ENCODE measurements at regions not wholly inside any gene's neighbourhood (a gene's known extent, or its start where the extent isn't known, plus 50 kb on each side); places are given as distances from the start of the nearest gene placed in this dataset.
"Not testable (repeated sequence)": the region's sequence is repeated elsewhere in the genome, so short reads cannot be mapped to it uniquely, and the experiment has no call there.

DNA sequence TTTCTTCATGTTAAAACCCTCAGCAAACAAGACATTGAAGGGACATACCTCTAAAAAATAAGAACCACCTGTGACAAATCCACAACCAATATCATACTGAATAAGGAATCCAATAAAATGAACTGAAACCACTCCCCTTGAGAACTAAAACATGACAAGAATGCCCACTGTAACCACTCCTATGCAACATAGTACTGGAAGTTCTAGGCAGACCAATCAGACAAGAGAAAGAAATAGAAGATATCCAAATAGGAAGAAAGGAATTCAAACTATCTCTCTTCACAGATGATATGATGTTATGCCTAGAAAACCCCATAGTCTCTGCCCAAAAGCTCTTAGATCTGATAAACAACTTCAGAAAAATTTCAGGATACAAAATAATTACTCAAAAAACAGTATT lies 887.7 kb upstream of the CDH18 start:
- intact Hi-C loops (cut with DNase I); DNase-seq; H3K27ac ChIP-seq; ATAC-seq; H3K27me3 ChIP-seq; H3K9me3 ChIP-seq; H3K4me3 ChIP-seq; H3K36me3 ChIP-seq (replicated peaks in 1 of 2; ENCODE audit: insufficient read depth in 1 of 2, low read depth in 2 of 2); H3K4me1 ChIP-seq: not testable (repeated sequence)

DNA sequence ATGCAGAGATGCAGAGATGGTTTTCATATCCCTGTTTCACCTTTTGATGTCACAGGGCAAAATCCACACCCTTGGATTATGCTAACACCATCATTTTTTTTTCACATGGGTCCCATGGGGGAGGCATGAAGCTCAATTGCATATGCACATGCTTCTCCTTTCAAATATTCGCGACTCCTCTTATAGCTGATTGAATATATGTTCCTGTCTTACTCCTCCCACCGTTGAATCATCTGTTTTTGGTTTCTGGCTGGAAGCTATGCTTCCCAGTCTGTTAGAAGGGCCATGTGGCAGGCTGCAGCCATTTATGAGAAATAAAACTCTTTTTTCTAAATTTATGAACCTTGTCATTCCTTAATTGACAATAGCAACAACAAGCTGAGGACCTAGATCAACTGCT lies 877.9 kb upstream of the CDH18 start:
- DNase-seq; intact Hi-C loops (cut with DNase I); H3K27ac ChIP-seq; H3K36me3 ChIP-seq (replicated peaks in 1 of 2; ENCODE audit: insufficient read depth in 1 of 2, low read depth in 2 of 2); H3K4me3 ChIP-seq; ATAC-seq; H3K4me1 ChIP-seq; H3K9me3 ChIP-seq; H3K27me3 ChIP-seq: not testable (repeated sequence)
- WGBS, 2 donors: 65 to 76% methylated on average over 3 of the region's 3 CpGs

DNA sequence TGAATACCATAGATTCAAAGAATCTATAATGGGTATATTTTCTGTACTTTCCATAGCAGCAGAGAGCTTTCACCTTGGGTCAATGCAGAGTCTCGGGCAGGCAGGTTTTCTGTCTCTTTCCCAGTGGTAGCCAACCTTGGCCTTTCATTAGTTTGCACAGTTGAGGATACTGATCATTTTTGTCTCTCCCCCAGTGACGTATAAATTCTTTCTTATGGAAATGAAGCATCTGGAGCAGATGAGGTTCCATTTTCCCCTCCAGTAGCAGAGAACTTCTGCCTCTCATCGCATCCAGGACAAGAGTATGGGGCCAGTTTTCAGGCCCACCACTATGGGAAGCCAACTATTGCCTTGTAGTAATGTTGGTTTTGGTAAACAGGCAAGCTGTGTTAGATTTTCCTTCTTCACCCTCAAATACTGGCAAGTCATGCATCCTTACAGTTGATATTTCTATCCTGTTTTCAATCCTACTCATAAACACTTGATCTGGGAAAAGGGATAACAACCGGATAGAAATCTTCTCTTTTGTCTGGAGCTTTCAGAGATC lies 845.2 kb upstream of the CDH18 start:
- DNase-seq (no peak), ATAC-seq (no peak)
- Histone ChIP-seq H3K4me1 (no peaks in the 10 kb centered on the region), H3K36me3 (replicated peaks in 1 of 2; ENCODE audit: insufficient read depth in 1 of 2, low read depth in 2 of 2) (no peaks in the 10 kb centered on the region), H3K9me3 (no peaks in the 10 kb centered on the region), H3K27me3 (no peaks in the 10 kb centered on the region), H3K27ac (no peak overlapping the region), H3K4me3 (no peak overlapping the region)
- no peak for TF ChIP-seq POLR2A (IDR thresholded peaks at IDR 0.05)
- TF ChIP-seq, protein P1, sequence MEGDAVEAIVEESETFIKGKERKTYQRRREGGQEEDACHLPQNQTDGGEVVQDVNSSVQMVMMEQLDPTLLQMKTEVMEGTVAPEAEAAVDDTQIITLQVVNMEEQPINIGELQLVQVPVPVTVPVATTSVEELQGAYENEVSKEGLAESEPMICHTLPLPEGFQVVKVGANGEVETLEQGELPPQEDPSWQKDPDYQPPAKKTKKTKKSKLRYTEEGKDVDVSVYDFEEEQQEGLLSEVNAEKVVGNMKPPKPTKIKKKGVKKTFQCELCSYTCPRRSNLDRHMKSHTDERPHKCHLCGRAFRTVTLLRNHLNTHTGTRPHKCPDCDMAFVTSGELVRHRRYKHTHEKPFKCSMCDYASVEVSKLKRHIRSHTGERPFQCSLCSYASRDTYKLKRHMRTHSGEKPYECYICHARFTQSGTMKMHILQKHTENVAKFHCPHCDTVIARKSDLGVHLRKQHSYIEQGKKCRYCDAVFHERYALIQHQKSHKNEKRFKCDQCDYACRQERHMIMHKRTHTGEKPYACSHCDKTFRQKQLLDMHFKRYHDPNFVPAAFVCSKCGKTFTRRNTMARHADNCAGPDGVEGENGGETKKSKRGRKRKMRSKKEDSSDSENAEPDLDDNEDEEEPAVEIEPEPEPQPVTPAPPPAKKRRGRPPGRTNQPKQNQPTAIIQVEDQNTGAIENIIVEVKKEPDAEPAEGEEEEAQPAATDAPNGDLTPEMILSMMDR (IDR thresholded peaks at IDR 0.05): no peak
- WGBS, 2 donors: 69 to 76% methylated on average over 4 of the region's 4 CpGs
- intact Hi-C loops (cut with DNase I): no loop called here

DNA sequence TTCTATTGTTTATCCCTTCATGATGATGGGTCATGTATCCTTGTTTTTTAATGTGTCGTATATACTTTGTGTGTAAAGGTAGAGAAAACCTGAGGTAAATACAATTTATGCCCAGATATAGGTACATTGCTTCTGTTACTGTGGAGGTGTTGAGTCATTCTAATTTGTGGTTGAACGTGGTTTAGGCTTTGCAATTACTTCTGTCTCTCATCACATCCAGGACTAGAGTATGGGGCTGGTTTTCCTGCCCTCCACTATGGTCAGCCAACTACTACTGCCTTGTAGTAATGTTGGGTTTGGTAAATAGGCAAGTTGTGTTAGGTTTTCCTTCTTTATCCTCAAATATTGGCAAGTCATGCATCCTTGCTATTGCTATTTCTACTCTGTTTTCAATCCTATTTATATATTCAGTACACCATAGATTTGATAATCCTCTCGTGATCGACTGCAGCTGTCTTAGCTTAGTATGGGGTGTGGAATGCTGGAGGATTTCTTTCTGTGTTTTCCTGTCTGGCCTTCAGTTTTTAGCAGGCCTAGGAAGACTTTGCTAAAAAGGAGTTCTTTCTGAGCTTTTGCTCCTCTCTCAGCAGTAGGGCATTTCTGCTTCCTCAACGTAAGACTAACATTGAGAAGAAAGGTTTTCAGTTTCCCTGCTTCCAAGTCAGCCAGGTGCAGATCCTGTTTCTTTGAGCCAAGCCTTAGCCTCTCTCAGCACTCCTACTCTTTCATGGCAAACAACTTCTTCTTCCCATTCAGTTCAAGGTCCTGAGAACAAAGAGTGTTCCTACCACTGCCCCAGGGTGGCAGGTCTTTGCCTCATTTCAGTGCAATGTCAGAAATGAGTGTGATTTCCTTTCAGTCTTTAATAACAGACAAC lies 844.4 kb upstream of the CDH18 start:
- Histone ChIP-seq H3K27me3 (no peaks in the 10 kb centered on the region), H3K4me3 (no peak overlapping the region), H3K4me1 (no peaks in the 10 kb centered on the region), H3K9me3 (no peaks in the 10 kb centered on the region), H3K36me3 (replicated peaks in 1 of 2; ENCODE audit: insufficient read depth in 1 of 2, low read depth in 2 of 2) (no peaks in the 10 kb centered on the region), H3K27ac (no peak overlapping the region)
- TF ChIP-seq, protein P1 (IDR thresholded peaks at IDR 0.05): no peak
- TF ChIP-seq POLR2A (IDR thresholded peaks at IDR 0.05): no peak
- intact Hi-C loops (cut with DNase I): no loop called here
- no peak for DNase-seq
- 68 to 74% methylated on average over 5 of the region's 5 CpGs for WGBS, 2 donors
- ATAC-seq: no peak

DNA sequence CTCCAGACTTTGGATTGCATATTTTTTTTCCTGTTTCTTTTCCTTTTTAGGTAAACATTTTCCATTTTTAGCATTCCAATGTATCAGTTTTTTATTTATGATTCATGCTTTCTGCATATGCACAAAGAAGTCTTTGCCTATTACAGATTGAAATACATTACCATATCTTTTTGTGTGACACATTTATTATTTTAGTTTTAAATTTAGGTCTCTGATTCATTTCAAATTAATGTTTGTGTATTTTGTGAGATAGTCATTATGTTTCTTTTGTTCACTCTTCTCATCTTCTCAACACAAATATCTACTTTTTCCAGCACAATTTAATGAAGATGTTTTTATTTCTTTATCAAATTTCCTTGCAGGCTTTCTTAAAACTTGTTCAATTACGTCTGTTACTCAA lies 838.0 kb upstream of the CDH18 start:
- H3K4me1 ChIP-seq; H3K9me3 ChIP-seq; H3K4me3 ChIP-seq; H3K36me3 ChIP-seq (replicated peaks in 1 of 2; ENCODE audit: insufficient read depth in 1 of 2, low read depth in 2 of 2); DNase-seq; H3K27ac ChIP-seq; intact Hi-C loops (cut with DNase I); ATAC-seq; H3K27me3 ChIP-seq: not testable (repeated sequence)
- 5 to 23% methylated on average over 1 of the region's 1 CpG for WGBS, 2 donors

DNA sequence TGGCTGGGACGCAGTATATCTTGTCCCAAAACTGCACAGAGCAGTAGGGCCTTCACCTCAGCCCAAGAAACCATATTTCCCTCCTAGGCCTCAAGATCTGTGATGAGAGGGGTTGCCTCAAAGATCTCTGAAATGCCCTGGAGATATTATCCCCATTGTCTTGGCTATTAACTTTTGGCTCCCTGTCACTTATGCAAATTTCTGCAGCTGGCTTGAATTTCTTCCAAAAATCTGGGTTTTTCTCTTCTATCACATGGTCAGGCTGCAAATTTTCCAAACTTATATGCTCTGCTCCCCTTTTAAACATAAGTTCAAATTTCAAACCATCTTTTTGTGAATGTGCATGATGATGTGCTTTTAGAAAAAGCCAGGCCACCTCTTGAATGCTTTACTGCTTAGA lies 809.2 kb upstream of the CDH18 start:
- intact Hi-C loops (cut with DNase I); H3K27me3 ChIP-seq; DNase-seq; ATAC-seq; H3K9me3 ChIP-seq; H3K4me1 ChIP-seq; H3K36me3 ChIP-seq (replicated peaks in 1 of 2; ENCODE audit: insufficient read depth in 1 of 2, low read depth in 2 of 2); H3K4me3 ChIP-seq; H3K27ac ChIP-seq: not testable (repeated sequence)
- WGBS, 2 donors: 92 to 100% methylated on average over 1 of the region's 1 CpG

DNA sequence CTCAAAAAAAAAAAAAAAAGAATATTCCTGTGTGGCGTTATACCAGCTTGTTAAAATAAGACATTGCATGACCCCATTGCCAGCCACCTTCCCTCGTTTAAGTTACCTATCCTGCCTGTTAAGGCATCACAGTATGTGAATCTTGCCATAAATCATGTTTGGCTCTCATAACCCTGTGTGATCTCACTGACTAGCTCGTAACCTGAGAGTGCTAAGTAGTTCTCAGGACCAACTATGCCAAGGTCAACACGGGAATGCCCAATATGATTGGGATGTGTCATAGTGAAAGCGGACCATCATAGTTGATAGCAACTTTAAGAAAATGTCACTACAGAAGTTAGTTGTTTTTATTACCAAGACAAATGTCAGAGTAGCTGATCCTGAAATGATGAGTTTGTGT lies 796.8 kb upstream of the CDH18 start:
- ATAC-seq; DNase-seq; H3K27ac ChIP-seq; H3K27me3 ChIP-seq; H3K4me1 ChIP-seq; H3K4me3 ChIP-seq; H3K9me3 ChIP-seq; intact Hi-C loops (cut with DNase I); H3K36me3 ChIP-seq (replicated peaks in 1 of 2; ENCODE audit: insufficient read depth in 1 of 2, low read depth in 2 of 2): not testable (repeated sequence)
- 74 to 76% methylated on average over 2 to 3 of the region's 5 CpGs for WGBS, 2 donors

DNA sequence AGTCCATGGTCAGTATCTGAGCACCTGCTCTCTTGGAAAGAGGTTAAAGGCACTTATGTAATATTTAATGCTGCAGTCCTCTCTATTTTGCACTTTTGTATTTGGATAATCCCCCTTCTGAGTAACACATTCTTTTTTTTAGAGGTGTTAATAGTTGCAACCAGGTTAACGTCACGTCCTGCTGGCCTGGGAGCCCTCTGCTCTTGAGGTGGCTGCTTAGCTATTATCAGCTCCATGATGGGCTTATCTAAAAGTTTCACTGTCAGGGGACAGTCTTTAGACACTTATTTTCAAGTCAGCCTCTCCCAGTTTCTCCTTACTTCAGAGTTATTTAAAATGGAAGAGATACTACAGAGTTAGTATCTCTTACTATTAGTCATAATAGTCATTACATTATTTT lies 795.5 kb upstream of the CDH18 start:
- DNase-seq; H3K4me3 ChIP-seq; H3K27me3 ChIP-seq; ATAC-seq; intact Hi-C loops (cut with DNase I); H3K4me1 ChIP-seq; H3K9me3 ChIP-seq; H3K36me3 ChIP-seq (replicated peaks in 1 of 2; ENCODE audit: insufficient read depth in 1 of 2, low read depth in 2 of 2); H3K27ac ChIP-seq: not testable (repeated sequence)
- WGBS, 2 donors: 59 to 74% methylated on average over 2 of the region's 2 CpGs

DNA sequence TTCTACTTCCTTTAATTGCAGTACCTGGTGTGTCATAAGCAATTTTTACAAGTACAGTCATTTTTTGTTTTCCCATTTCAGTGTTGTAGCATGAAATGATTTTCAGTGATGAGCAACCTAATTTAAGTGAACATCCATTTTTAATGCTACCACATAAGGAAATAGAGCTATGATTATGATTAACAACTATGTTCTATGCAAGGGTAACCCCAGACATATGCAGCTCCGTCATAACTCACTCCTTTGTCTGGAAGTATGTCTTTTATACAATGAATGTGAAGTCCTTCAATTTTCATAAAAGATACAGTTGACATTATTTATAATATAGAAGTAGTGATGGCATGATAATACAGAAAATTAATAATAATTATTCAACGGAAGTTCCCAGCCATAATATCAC lies 783.3 kb upstream of the CDH18 start:
- H3K9me3 ChIP-seq; H3K27ac ChIP-seq; H3K27me3 ChIP-seq; H3K4me3 ChIP-seq; ATAC-seq; H3K36me3 ChIP-seq (replicated peaks in 1 of 2; ENCODE audit: insufficient read depth in 1 of 2, low read depth in 2 of 2); intact Hi-C loops (cut with DNase I); H3K4me1 ChIP-seq; DNase-seq: not testable (repeated sequence)
- WGBS, 2 donors: 48 to 56% methylated on average over 2 of the region's 2 CpGs

DNA sequence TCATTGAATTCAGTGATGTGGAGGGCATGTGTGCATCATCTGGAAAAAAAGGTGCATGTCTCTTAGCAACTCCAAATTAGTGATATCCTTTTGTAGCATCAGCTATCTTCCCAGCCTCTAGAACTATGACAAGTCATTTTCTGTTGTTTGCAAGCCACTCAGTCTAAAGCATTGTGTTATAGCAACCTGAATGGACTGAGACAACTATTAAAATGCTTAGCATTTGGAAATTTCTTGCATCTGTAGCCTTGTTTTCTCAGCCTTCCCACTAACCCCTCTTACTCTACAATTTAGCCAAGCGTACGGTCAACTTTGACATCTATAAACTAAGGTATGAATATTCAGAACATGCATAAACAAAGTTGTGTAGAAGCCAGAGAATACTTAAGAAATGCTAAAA lies 777.1 kb upstream of the CDH18 start:
- H3K4me3 ChIP-seq; H3K27ac ChIP-seq; intact Hi-C loops (cut with DNase I); H3K9me3 ChIP-seq; ATAC-seq; H3K36me3 ChIP-seq (replicated peaks in 1 of 2; ENCODE audit: insufficient read depth in 1 of 2, low read depth in 2 of 2); DNase-seq; H3K27me3 ChIP-seq; H3K4me1 ChIP-seq: not testable (repeated sequence)
- WGBS, 2 donors: no CpG with 5 or more reads among the region's 2 CpGs
